Glutamatergic neuron (in vitro differentiated cells): ENCODE measurements at regions not wholly inside any gene's neighbourhood (a gene's known extent, or its start where the extent isn't known, plus 50 kb on each side); places are given as distances from the start of the nearest gene placed in this dataset.
A peak's percentile ranks its signal among the peaks of the same experiment; 100 is the strongest.
"Not testable (repeated sequence)": the region's sequence is repeated elsewhere in the genome, so short reads cannot be mapped to it uniquely, and the experiment has no call there.

Experiments used
- DNase-seq: peaks from one replicate; pipeline ENCODE4 v3.0.0; 2022
- H3K27ac Mint-ChIP-seq: one replicate; pipeline ENCODE4 v1.8.0; 2020; ENCODE audit warnings: mild to moderate bottlenecking, mixed read lengths, inconsistent platforms; ENCODE audit not compliant: unreplicated experiment
- H3K27me3 Mint-ChIP-seq: one replicate; pipeline ENCODE4 v1.8.0; 2020; ENCODE audit warnings: mild to moderate bottlenecking, moderate library complexity, mixed read lengths, inconsistent platforms; ENCODE audit not compliant: unreplicated experiment
- H3K36me3 Mint-ChIP-seq: one replicate; pipeline ENCODE4 v1.8.0; 2020; ENCODE audit warnings: mild to moderate bottlenecking, mixed read lengths, inconsistent platforms; ENCODE audit not compliant: unreplicated experiment
- H3K4me1 Mint-ChIP-seq: one replicate; pipeline ENCODE4 v1.8.0; 2020; ENCODE audit warnings: mild to moderate bottlenecking, low read depth, mixed read lengths, inconsistent platforms; ENCODE audit not compliant: unreplicated experiment
- H3K4me3 Mint-ChIP-seq: one replicate; pipeline ENCODE4 v1.8.0; 2020; ENCODE audit warnings: mild to moderate bottlenecking, mixed read lengths, inconsistent platforms; ENCODE audit not compliant: unreplicated experiment
- H3K9me3 Mint-ChIP-seq: one replicate; pipeline ENCODE4 v1.8.0; 2020; ENCODE audit warnings: mild to moderate bottlenecking, moderate library complexity, mixed read lengths, inconsistent platforms; ENCODE audit not compliant: unreplicated experiment
- CTCF ChIP-seq: fragments of 200-600 bp; sonication (generic); IDR thresholded peaks from one replicate; pipeline ENCODE4 v1.5.0; 2021; ENCODE audit not compliant: partially characterized antibody, unreplicated experiment

- Mint-ChIP-seq H3K27ac (peak overlapping the region; percentile 26), H3K27me3 (peaks cover 2% of the 10 kb centered on the region), H3K4me1 (no peaks in the 10 kb centered on the region), H3K4me3 (no peak overlapping the region), H3K36me3 (no peaks in the 10 kb centered on the region), H3K9me3 (no peaks in the 10 kb centered on the region)
- DNase-seq: no peak
- no peak for TF ChIP-seq CTCF
Measured at GRCh38 chr3:165920984-165921383, 83.8 kb upstream of the BCHE start.

DNA sequence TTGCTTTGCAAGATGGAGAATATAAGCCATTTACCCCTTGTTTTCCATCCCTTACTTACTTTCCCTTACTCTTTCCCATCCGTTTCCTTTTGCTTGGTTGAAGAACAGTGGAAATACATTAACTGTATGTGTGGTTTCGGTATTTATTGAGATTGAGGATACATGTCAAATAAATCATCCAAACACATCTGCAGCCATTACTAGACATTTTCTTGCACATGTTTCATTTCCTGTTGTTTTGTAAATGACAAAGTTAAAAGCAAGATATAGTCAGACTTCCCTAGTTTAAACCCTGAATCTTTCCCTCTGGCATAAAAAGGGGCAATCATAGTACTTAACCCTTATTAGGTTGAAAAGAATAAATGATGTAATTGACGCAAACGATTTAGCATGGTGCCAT lies 82.1 kb upstream of the BCHE start:
- H3K27ac Mint-ChIP-seq: no peak overlapping the region
- no peaks in the 10 kb centered on the region for H3K4me1 Mint-ChIP-seq
- no peak overlapping the region for H3K4me3 Mint-ChIP-seq
- no peak for DNase-seq
- peaks cover 2% of the 10 kb centered on the region for H3K27me3 Mint-ChIP-seq
- no peaks in the 10 kb centered on the region for H3K36me3 Mint-ChIP-seq
- no peak for TF ChIP-seq CTCF
- H3K9me3 Mint-ChIP-seq: no peaks in the 10 kb centered on the region

GRCh38 chr3:165918657-165918979 lies 81.4 kb upstream of the BCHE start:
- H3K4me3 Mint-ChIP-seq: peak overlapping the region; percentile 38
- no peaks in the 10 kb centered on the region for H3K36me3 Mint-ChIP-seq
- TF ChIP-seq CTCF: no peak
- H3K4me1 Mint-ChIP-seq: no peaks in the 10 kb centered on the region
- H3K9me3 Mint-ChIP-seq: peaks cover 3% of the 10 kb centered on the region
- no peak for DNase-seq
- peaks cover under 1% of the 10 kb centered on the region for H3K27me3 Mint-ChIP-seq
- H3K27ac Mint-ChIP-seq: no peak overlapping the region

DNA sequence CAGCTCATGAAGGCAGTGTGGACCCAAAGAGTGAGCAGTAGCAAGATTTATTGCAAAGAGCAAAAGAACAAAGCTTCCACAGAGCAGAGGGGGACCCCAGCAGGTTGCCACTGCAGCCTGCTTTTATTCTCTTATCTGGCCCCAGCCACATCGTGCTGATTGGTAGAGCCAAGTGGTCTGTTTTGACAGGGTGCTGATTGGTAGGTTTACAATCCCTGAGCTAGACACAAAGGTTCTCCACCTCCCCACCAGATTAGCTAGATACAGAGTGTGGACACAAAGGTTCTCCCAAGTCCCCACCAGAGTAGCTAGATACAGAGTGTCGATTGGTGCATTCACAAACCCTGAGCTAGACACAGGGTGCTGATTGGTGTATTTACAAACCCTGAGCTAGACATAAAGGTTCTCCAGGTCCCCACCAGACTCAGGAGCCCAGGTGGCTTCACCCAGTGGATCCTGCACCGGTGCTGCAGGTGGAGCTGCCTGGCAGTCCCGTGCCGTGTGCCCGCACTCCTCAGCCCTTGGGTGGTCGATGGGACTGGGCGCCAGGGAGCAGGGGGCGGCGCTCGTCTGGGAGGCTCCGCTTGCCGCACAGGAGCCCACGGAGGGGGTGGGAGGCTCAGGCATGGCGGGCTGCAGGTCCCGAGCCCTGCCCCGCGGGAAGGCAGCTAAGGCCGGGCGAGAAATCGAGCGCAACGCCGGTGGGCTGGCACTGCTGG lies 80.9 kb upstream of the BCHE start:
- not testable (repeated sequence) for DNase-seq, H3K27ac Mint-ChIP-seq, H3K4me1 Mint-ChIP-seq, H3K27me3 Mint-ChIP-seq, H3K9me3 Mint-ChIP-seq, H3K36me3 Mint-ChIP-seq
- peak overlapping the region; percentile 15 for H3K4me3 Mint-ChIP-seq

GRCh38 chr3:165915104-165915503 lies 77.9 kb upstream of the BCHE start:
- H3K27me3 Mint-ChIP-seq, H3K4me3 Mint-ChIP-seq, H3K27ac Mint-ChIP-seq, DNase-seq, H3K9me3 Mint-ChIP-seq, H3K36me3 Mint-ChIP-seq, H3K4me1 Mint-ChIP-seq: not testable (repeated sequence)

- no peak overlapping the region for H3K27ac Mint-ChIP-seq
- no peak overlapping the region for H3K4me3 Mint-ChIP-seq
- TF ChIP-seq CTCF: no peak
- no peaks in the 10 kb centered on the region for H3K4me1 Mint-ChIP-seq
- H3K36me3 Mint-ChIP-seq: no peaks in the 10 kb centered on the region
- DNase-seq: no peak
- H3K27me3 Mint-ChIP-seq: no peaks in the 10 kb centered on the region
- H3K9me3 Mint-ChIP-seq: peaks cover 3% of the 10 kb centered on the region
Measured at GRCh38 chr3:165903885-165904630, 66.8 kb upstream of the BCHE start.
